GM12891 (cell line): ENCODE measurements at regions not wholly inside any gene's neighbourhood (a gene's known extent, or its start where the extent isn't known, plus 50 kb on each side); places are given as distances from the start of the nearest gene placed in this dataset.

Experiments
- POLR2AphosphoS5 ChIP-seq: IDR thresholded peaks from 2 replicates; pipeline ENCODE4 v1.6.1; 2011; ENCODE audit warnings: low read depth, low read length, control low read depth
- SPI1 ChIP-seq: IDR thresholded peaks from 2 replicates; pipeline ENCODE4 v1.6.1; 2011; ENCODE audit warnings: low read depth, low read length, control low read depth

- TF ChIP-seq POLR2AphosphoS5 (no peak), SPI1 (no peak)
These were observed 583.5 kb upstream of the TBX3 start for GRCh38 chr12:115267464-115267863.
